ENCODE measurements at regions not wholly inside any gene's neighbourhood (a gene's known extent, or its start where the extent isn't known, plus 50 kb on each side); places are given as distances from the start of the nearest gene placed in this dataset.

GRCh38 chr13:68023838-68024581, 793.9 kb upstream of the PCDH9 start:
- Histone ChIP-seq H3K27ac (ENCODE audit: low read length) (no peak overlapping the region), H3K36me3 (ENCODE audit: control insufficient read depth, insufficient read depth, low read length) (no peaks in the 10 kb centered on the region), H3K4me1 (ENCODE audit: control insufficient read depth, insufficient read depth, low read length) (no peaks in the 10 kb centered on the region), H3K9me3 (ENCODE audit: control insufficient read depth, insufficient read depth, low read length) (peaks cover 4% of the 10 kb centered on the region), H3K4me3 (ENCODE audit: low read length) (no peak overlapping the region), H3K27me3 (ENCODE audit: control insufficient read depth, insufficient read depth, low read length) (no peaks in the 10 kb centered on the region)
- H3K4me1 Mint-ChIP-seq = no peaks in the 10 kb centered on the region
- TF ChIP-seq CTCF (IDR thresholded peaks at IDR 0.05) = no peak
- no peak for DNase-seq
- intact Hi-C loops (cut with micrococcal nuclease) = no loop called here
- H3K27ac Mint-ChIP-seq = no peak overlapping the region
- 87% methylated on average over 15 of the region's 15 CpGs for WGBS (ENCODE audit: insufficient coverage)
- peaks cover 7% of the 10 kb centered on the region for H3K36me3 Mint-ChIP-seq
- H3K9me3 Mint-ChIP-seq = peaks cover 14 to 23% of the 10 kb centered on the region in 2 donors
- no peak for ATAC-seq
- no peaks in the 10 kb centered on the region for H3K27me3 Mint-ChIP-seq (ENCODE audit: low read depth in 2 of 2)
- H3K4me3 Mint-ChIP-seq = no peak overlapping the region

- H3K4me3 Mint-ChIP-seq = no peak overlapping the region
- H3K9me3 Mint-ChIP-seq = peaks cover 12 to 20% of the 10 kb centered on the region in 2 donors
- Histone ChIP-seq H3K4me1 (ENCODE audit: control insufficient read depth, insufficient read depth, low read length) (no peaks in the 10 kb centered on the region), H3K9me3 (ENCODE audit: control insufficient read depth, insufficient read depth, low read length) (peaks cover 4% of the 10 kb centered on the region), H3K36me3 (ENCODE audit: control insufficient read depth, insufficient read depth, low read length) (no peaks in the 10 kb centered on the region), H3K27ac (ENCODE audit: low read length) (no peak overlapping the region), H3K4me3 (ENCODE audit: low read length) (no peak overlapping the region), H3K27me3 (ENCODE audit: control insufficient read depth, insufficient read depth, low read length) (no peaks in the 10 kb centered on the region)
- WGBS (ENCODE audit: insufficient coverage) = 100% methylated on average over 1 of the region's 1 CpG
- TF ChIP-seq CTCF (IDR thresholded peaks at IDR 0.05) = no peak
- no peak for DNase-seq
- H3K36me3 Mint-ChIP-seq = peaks cover 7% of the 10 kb centered on the region
- intact Hi-C loops (cut with micrococcal nuclease) = no loop called here
- no peak for ATAC-seq
- H3K4me1 Mint-ChIP-seq = no peaks in the 10 kb centered on the region
- H3K27ac Mint-ChIP-seq = no peak overlapping the region
- no peaks in the 10 kb centered on the region for H3K27me3 Mint-ChIP-seq (ENCODE audit: low read depth in 2 of 2)
These were observed 789.8 kb upstream of the PCDH9 start for GRCh38 chr13:68019901-68020300.

- Mint-ChIP-seq H3K4me3 (no peak overlapping the region), H3K9me3 (peaks cover 9 to 25% of the 10 kb centered on the region in 2 donors), H3K36me3 (peaks cover 7% of the 10 kb centered on the region), H3K27me3 (ENCODE audit: low read depth in 2 of 2) (no peaks in the 10 kb centered on the region), H3K27ac (no peak overlapping the region), H3K4me1 (no peaks in the 10 kb centered on the region)
- 100% methylated on average over 2 of the region's 3 CpGs for WGBS (ENCODE audit: insufficient coverage)
- no peak for TF ChIP-seq CTCF (IDR thresholded peaks at IDR 0.05)
- Histone ChIP-seq H3K27ac (ENCODE audit: low read length) (no peak overlapping the region), H3K4me3 (ENCODE audit: low read length) (no peak overlapping the region), H3K27me3 (ENCODE audit: control insufficient read depth, insufficient read depth, low read length) (no peaks in the 10 kb centered on the region), H3K9me3 (ENCODE audit: control insufficient read depth, insufficient read depth, low read length) (peaks cover 7% of the 10 kb centered on the region), H3K36me3 (ENCODE audit: control insufficient read depth, insufficient read depth, low read length) (no peaks in the 10 kb centered on the region), H3K4me1 (ENCODE audit: control insufficient read depth, insufficient read depth, low read length) (no peaks in the 10 kb centered on the region)
- DNase-seq (no peak), ATAC-seq (no peak)
- intact Hi-C loops (cut with micrococcal nuclease) = no loop called here
These were observed 779.4 kb upstream of the PCDH9 start for GRCh38 chr13:68009546-68009945.

GRCh38 chr13:68007576-68007975, 777.4 kb upstream of the PCDH9 start:
- no peak for ATAC-seq
- intact Hi-C loops (cut with micrococcal nuclease) = no loop called here
- no peak overlapping the region for H3K4me3 Mint-ChIP-seq
- no CpG with 5 or more reads among the region's 1 CpG for WGBS (ENCODE audit: insufficient coverage)
- peaks cover 7% of the 10 kb centered on the region for H3K36me3 Mint-ChIP-seq
- Histone ChIP-seq H3K9me3 (ENCODE audit: control insufficient read depth, insufficient read depth, low read length) (peaks cover 7% of the 10 kb centered on the region), H3K4me1 (ENCODE audit: control insufficient read depth, insufficient read depth, low read length) (no peaks in the 10 kb centered on the region), H3K36me3 (ENCODE audit: control insufficient read depth, insufficient read depth, low read length) (no peaks in the 10 kb centered on the region), H3K4me3 (ENCODE audit: low read length) (no peak overlapping the region), H3K27me3 (ENCODE audit: control insufficient read depth, insufficient read depth, low read length) (no peaks in the 10 kb centered on the region), H3K27ac (ENCODE audit: low read length) (no peak overlapping the region)
- H3K4me1 Mint-ChIP-seq = no peaks in the 10 kb centered on the region
- no peak overlapping the region for H3K27ac Mint-ChIP-seq
- no peak for TF ChIP-seq CTCF (IDR thresholded peaks at IDR 0.05)
- no peaks in the 10 kb centered on the region for H3K27me3 Mint-ChIP-seq (ENCODE audit: low read depth in 2 of 2)
- DNase-seq = no peak
- peaks cover 11 to 30% of the 10 kb centered on the region in 2 donors for H3K9me3 Mint-ChIP-seq

Measured in natural killer cell (primary cell).